Globus pallidus (tissue), 1 donor: ENCODE measurements at regions not wholly inside any gene's neighbourhood (a gene's known extent, or its start where the extent isn't known, plus 50 kb on each side); places are given as distances from the start of the nearest gene placed in this dataset.
A peak's percentile ranks its signal among the peaks of the same experiment; 100 is the strongest.

Experiments used
- DNase-seq: peaks from one replicate; pipeline ENCODE4 v3.0.0-alpha.2; 2015; ENCODE audit warnings: low spot score

- DNase-seq, result no peak
Observed at GRCh38 chr10:4662576-4663161, 163.3 kb upstream of the AKR1E2 start.

- no peak for DNase-seq
Observed at GRCh38 chr10:4661511-4662255, 164.3 kb upstream of the AKR1E2 start.

- DNase-seq, result peak; percentile 45
Observed at GRCh38 chr10:4658777-4659176, 167.2 kb upstream of the AKR1E2 start.

- peak; percentile 46 for DNase-seq
Observed at GRCh38 chr10:4656576-4657194, 169.3 kb upstream of the AKR1E2 start.

- DNase-seq, result no peak
Observed at GRCh38 chr10:4655879-4656278, 170.1 kb upstream of the AKR1E2 start.

GRCh38 chr10:4655406-4655805 is 170.6 kb upstream of the AKR1E2 start:
- no peak for DNase-seq

DNA sequence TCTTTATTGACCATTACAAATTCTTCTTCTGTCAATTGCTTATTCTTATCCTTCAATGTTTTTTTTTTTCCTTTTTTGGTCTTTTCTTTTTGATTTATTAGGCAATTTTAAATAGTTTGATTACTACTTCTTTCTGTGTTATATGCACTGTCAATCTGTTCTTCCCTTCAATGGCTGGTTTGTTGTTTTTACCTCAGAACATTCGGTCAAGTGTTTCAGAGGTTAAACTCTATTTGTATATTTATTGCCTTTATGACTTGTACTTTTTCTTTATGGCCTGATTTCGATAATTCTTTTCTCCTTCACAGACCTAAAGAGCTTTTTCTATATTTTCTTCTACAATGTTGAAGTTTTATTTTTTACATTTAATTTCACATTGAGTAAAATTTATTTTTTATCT is 171.5 kb upstream of the AKR1E2 start:
- DNase-seq, result no peak

GRCh38 chr10:4653160-4653559 is 172.8 kb upstream of the AKR1E2 start:
- no peak for DNase-seq

DNA sequence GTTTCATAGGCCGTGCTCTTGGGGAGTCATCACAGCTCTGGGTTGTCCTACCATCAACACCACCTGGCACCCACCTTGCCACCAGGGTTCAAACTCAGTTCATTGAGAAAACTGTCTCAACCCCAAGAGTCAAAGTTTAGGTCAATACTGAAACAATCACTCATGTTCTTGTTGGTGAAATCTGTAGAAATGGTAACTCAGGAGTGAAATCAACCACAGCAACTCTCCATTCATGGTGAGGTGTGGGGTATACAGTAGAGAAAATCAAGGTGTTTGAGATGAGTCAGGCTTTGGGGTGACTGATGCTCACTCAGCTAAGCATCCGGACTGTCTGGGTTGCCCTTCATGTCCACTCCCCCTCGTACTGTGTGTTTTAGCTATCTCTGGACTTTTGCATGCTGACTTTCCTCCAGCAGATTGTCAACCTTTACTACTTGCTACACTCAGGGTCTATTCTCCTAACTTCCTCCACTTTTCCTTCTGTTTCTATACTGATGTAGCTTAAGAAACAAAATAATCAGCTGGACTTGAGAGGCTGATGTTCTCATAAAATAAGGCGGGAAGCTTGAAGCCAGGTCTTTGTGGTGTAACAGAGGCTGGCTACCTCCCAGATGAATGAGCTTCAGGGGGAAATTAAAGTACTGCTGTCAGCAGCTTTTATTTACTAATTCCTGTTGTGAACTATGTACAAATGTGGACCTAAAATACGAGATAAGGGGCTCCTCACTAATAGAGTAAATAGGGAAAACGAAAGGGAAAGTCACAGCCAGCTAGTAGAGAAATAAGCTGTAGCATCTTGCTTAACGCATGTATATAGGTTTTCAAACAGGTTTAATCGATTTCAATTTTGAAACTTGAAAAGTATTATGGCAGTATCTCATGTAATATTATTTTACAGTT is 173.6 kb upstream of the AKR1E2 start:
- no peak for DNase-seq

- no peak for DNase-seq
Observed at GRCh38 chr10:4651404-4652037, 174.5 kb upstream of the AKR1E2 start.

- no peak for DNase-seq
Observed at GRCh38 chr10:4650582-4650981, 175.4 kb upstream of the AKR1E2 start.

- DNase-seq, result no peak
Observed at GRCh38 chr10:4649886-4650508, 176.0 kb upstream of the AKR1E2 start.

DNA sequence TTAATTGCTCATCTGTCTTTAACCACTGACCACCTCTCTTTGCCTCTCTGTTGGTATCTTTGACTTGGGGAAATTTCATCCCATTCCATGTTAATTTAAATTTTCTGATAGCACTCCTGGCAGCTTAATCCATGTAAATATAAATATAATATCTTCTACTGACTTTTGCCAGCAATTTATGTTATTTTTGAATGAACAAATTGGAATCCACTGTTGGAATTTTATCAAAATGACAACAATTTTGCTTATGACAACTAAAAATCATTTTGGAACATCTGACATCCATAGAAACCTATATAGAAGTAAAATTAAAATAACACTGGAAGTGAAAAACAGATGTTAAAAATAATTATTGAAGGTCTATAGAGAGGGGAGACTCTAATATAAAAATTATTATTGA is 176.5 kb upstream of the AKR1E2 start:
- DNase-seq, result no peak

DNA sequence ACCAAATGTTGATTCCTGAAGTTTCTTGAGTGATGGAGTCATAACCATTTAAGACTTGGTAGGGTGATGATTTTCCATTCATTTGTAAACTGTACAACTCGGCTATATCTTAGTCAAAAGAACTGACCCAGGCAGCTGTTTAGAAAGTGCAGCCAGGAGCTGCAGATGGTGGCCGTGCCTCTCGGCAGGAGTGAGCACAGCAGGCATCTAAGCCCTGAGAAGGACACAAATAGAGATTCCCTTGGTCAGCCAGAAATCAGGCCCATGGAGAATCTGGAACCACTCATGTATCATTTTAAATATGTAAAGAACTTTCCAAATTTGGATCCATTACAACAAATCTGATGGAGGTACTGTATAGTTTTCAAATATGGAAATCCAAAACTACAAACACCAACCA is 177.0 kb upstream of the AKR1E2 start:
- no peak for DNase-seq

GRCh38 chr10:4647109-4647785 is 178.8 kb upstream of the AKR1E2 start:
- no peak for DNase-seq

DNA sequence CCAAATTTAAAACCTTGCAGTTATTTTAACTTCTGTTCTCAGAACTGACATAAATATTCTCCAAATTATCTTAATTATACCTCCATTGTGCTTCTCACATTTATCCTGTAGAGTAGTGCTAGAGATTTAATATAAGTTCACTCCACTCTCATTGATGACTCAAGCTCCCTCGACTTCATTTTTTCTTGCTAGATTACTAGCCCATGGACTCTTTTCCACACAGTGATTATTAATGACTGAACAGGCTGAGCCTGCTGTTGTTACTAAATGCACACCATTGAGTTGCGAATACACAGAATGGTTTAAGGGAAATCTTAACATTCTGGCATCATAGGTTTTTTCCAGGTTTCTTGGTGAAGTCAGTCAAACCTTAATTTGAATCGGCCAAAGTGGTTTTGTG is 179.5 kb upstream of the AKR1E2 start:
- no peak for DNase-seq

DNA sequence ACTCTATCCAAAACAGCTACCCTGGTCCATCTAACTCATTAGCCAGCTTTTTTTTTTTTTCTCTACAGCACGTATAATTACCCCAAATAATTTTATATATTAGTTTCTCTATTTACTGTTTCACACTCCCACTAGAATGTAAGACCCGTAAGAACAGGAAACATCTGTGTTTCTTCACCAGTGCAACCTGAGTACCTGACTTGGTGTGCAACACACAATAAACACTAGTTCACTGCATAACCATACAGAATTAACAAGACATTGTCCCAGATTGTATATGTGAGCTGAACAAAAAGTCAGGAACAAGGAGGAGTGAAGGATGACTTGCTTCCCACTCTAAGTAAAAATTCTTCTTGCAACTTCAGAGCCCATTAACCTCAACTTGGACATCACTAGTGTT is 180.2 kb upstream of the AKR1E2 start:
- DNase-seq, result no peak

- DNase-seq, result no peak
Observed at GRCh38 chr10:4643471-4643870, 182.5 kb upstream of the AKR1E2 start.

DNA sequence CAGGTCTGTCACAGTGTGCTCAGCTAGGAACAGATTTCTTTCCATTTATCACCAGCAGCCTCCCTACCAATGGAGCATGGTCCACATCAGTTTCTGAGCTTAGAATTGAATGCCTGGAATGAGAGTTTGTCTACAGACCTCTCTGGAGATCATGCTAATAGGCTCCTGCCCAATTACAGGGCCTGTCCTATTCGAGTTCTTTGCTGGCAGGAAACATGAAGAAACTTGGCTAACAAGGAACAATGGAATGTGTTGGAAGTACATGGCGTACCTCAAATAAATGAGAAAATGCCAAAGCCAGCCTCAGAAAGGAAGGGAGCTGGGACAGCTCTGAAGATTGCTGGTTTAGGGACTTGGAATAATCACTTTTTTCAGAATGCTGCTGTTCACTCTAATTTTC is 186.0 kb upstream of the AKR1E2 start:
- peak; percentile 26 for DNase-seq

- no peak for DNase-seq
Observed at GRCh38 chr10:4638099-4638498, 187.9 kb upstream of the AKR1E2 start.

GRCh38 chr10:4637657-4638056 is 188.3 kb upstream of the AKR1E2 start:
- no peak for DNase-seq
